Adrenal gland (tissue), 5 donors: ENCODE measurements at regions not wholly inside any gene's neighbourhood (a gene's known extent, or its start where the extent isn't known, plus 50 kb on each side); places are given as distances from the start of the nearest gene placed in this dataset.

ENCODE experiments used
- CTCF ChIP-seq, 6 experiments: fragments of 450-650 bp in 4 of 6; fragments of 200-600 bp in 2 of 6; sonication (generic) in 1 of 6; IDR thresholded peaks; 1 replicate in 5 of 6; 2 replicates in 1 of 6; pipeline versions ENCODE4 v1.5.1 to v1.8.0; 2016 to 2021; ENCODE audit warnings: antibody characterized with exemption in 6 of 6, mild to moderate bottlenecking in 2 of 6, moderate library complexity in 1 of 6
- POLR2A ChIP-seq, 2 donors: fragments of 450-650 bp; IDR thresholded peaks; one replicate each; pipeline ENCODE4 v1.6.1; 2017; ENCODE audit warnings: antibody characterized with exemption in 2 of 2, mild to moderate bottlenecking in 2 of 2, moderate library complexity in 1 of 2
- donor health status: DM: no; HTN: no; CAD: no.

GRCh38 chr6:47169785-47170616, 127.9 kb upstream of the ADGRF1 start:
- TF ChIP-seq CTCF (IDR thresholded peaks at IDR 0.05) = no peak
- TF ChIP-seq POLR2A (IDR thresholded peaks at IDR 0.05) = no peak
